Endodermal cell (in vitro differentiated cells): ENCODE measurements at regions not wholly inside any gene's neighbourhood (a gene's known extent, or its start where the extent isn't known, plus 50 kb on each side); places are given as distances from the start of the nearest gene placed in this dataset.

Experiments
- DNase-seq: peaks from one replicate; pipeline ENCODE4 v3.0.0-alpha.2; 2017
- H3K27ac ChIP-seq: 2 replicates; pipeline ENCODE4 v1.5.1; 2013; ENCODE audit warnings: mild to moderate bottlenecking, low read depth, low read length, moderate library complexity
- H3K27me3 ChIP-seq: 2 replicates; pipeline ENCODE4 v1.6.1; 2013; ENCODE audit warnings: mild to moderate bottlenecking, low read length, moderate library complexity; ENCODE audit not compliant: insufficient read depth, control insufficient read depth, poor library complexity, severe bottlenecking
- H3K36me3 ChIP-seq: 2 replicates; pipeline ENCODE4 v1.7.0; 2013; ENCODE audit warnings: mild to moderate bottlenecking, low read length, moderate library complexity; ENCODE audit not compliant: control insufficient read depth, insufficient read depth
- H3K4me1 ChIP-seq: one replicate; pipeline ENCODE4 v1.7.0; 2013; ENCODE audit warnings: low read length; ENCODE audit not compliant: control insufficient read depth, insufficient read depth
- H3K4me3 ChIP-seq: 2 replicates; pipeline ENCODE4 v1.5.1; 2013; ENCODE audit warnings: mild to moderate bottlenecking, low read length, moderate library complexity
- H3K9ac ChIP-seq: 2 replicates; pipeline ENCODE4 v1.6.1; 2013; ENCODE audit warnings: mild to moderate bottlenecking, low read length, moderate library complexity; ENCODE audit not compliant: poor library complexity, severe bottlenecking; ENCODE audit errors: extremely low read depth
- H3K9me3 ChIP-seq: 2 replicates; pipeline ENCODE4 v1.6.1; 2013; ENCODE audit warnings: mild to moderate bottlenecking, low read length, moderate library complexity; ENCODE audit not compliant: control insufficient read depth
- H3K27ac Mint-ChIP-seq: 2 replicates; pipeline ENCODE4 v1.8.0; 2020; ENCODE audit warnings: mixed read lengths
- H3K27me3 Mint-ChIP-seq: 2 replicates; pipeline ENCODE4 v1.8.0; 2021; ENCODE audit warnings: mild to moderate bottlenecking, mixed read lengths; ENCODE audit not compliant: insufficient read depth
- H3K36me3 Mint-ChIP-seq: 2 replicates; pipeline ENCODE4 v1.8.0; 2020; ENCODE audit warnings: low read depth, mixed read lengths
- H3K4me1 Mint-ChIP-seq: 2 replicates; pipeline ENCODE4 v1.8.0; 2020; ENCODE audit warnings: mixed read lengths
- H3K4me3 Mint-ChIP-seq: 2 replicates; pipeline ENCODE4 v1.8.0; 2020; ENCODE audit warnings: mild to moderate bottlenecking, moderate library complexity, mixed read lengths
- H3K9me3 Mint-ChIP-seq: 2 replicates; pipeline ENCODE4 v1.8.0; 2020; ENCODE audit warnings: mild to moderate bottlenecking, mixed read lengths
- CTCF ChIP-seq: fragments of 200-600 bp; sonication (generic); conservative IDR thresholded peaks from 2 replicates; pipeline ENCODE4 v1.5.0; 2021; ENCODE audit warnings: antibody characterized with exemption, mild to moderate bottlenecking
- WGBS, 2 experiments: methylation state at CpG; one replicate each; pipeline versions ENCODE4 v1.1.5 to v1.1.7; 2013; ENCODE audit warnings: missing lambda C conversion rate in 2 of 2, mixed read lengths in 1 of 2; ENCODE audit not compliant: insufficient coverage in 1 of 2, insufficient read length in 1 of 2; 5-methylcytosine and 5-hydroxymethylcytosine counted together

GRCh38 chr10:60459701-60460457 lies 70.2 kb upstream of the ANK3 start:
- Histone ChIP-seq H3K9ac (no peak overlapping the region), H3K4me1 (no peaks in the 10 kb centered on the region), H3K27me3 (no peaks in the 10 kb centered on the region), H3K27ac (no peak overlapping the region), H3K36me3 (no peaks in the 10 kb centered on the region), H3K4me3 (no peak overlapping the region), H3K9me3 (no peaks in the 10 kb centered on the region)
- Mint-ChIP-seq H3K27me3 (no peaks in the 10 kb centered on the region), H3K9me3 (no peaks in the 10 kb centered on the region), H3K36me3 (no peaks in the 10 kb centered on the region), H3K4me3 (no peak overlapping the region), H3K4me1 (peaks cover 18% of the 10 kb centered on the region), H3K27ac (no peak overlapping the region)
- TF ChIP-seq CTCF, result no peak
- WGBS, 2 experiments, result 86 to 92% methylated on average over 3 to 4 of the region's 4 CpGs
- DNase-seq, result no peak

GRCh38 chr10:60456053-60456452 lies 66.4 kb upstream of the ANK3 start:
- Mint-ChIP-seq H3K4me3 (no peak overlapping the region), H3K27ac (no peak overlapping the region), H3K27me3 (no peaks in the 10 kb centered on the region), H3K9me3 (no peaks in the 10 kb centered on the region), H3K36me3 (no peaks in the 10 kb centered on the region), H3K4me1 (peaks cover 2% of the 10 kb centered on the region)
- H3K36me3 ChIP-seq, result no peaks in the 10 kb centered on the region
- H3K9me3 ChIP-seq, result no peaks in the 10 kb centered on the region
- no peaks in the 10 kb centered on the region for H3K4me1 ChIP-seq
- DNase-seq, result peak; percentile 80
- WGBS, 2 experiments, result 65 to 96% methylated on average over 4 of the region's 4 CpGs
- H3K4me3 ChIP-seq, result no peak overlapping the region
- TF ChIP-seq CTCF, result peak; percentile 82
- H3K27me3 ChIP-seq, result no peaks in the 10 kb centered on the region
- no peak overlapping the region for H3K9ac ChIP-seq
- H3K27ac ChIP-seq, result no peak overlapping the region

- no peak for TF ChIP-seq CTCF
- H3K27ac Mint-ChIP-seq, result peak overlapping the region; percentile 3
- no peaks in the 10 kb centered on the region for H3K4me1 ChIP-seq
Observed at GRCh38 chr10:60454336-60454735, 64.7 kb upstream of the ANK3 start.

More at GRCh38 chr10:60454336-60454735, 64.7 kb upstream of the ANK3 start:
- H3K27me3 ChIP-seq, result no peaks in the 10 kb centered on the region
- no peak for DNase-seq
- no peaks in the 10 kb centered on the region for H3K36me3 Mint-ChIP-seq
- no peak overlapping the region for H3K27ac ChIP-seq
- H3K4me3 Mint-ChIP-seq, result no peak overlapping the region
- WGBS, 2 experiments, result 73 to 83% methylated on average over 2 to 3 of the region's 3 CpGs
- H3K9ac ChIP-seq, result no peak overlapping the region
- no peaks in the 10 kb centered on the region for H3K27me3 Mint-ChIP-seq
- peaks cover 2% of the 10 kb centered on the region for H3K4me1 Mint-ChIP-seq
- H3K36me3 ChIP-seq, result no peaks in the 10 kb centered on the region
- no peaks in the 10 kb centered on the region for H3K9me3 ChIP-seq
- H3K4me3 ChIP-seq, result no peak overlapping the region
- no peaks in the 10 kb centered on the region for H3K9me3 Mint-ChIP-seq
